GM18517 (cell line): ENCODE measurements at regions not wholly inside any gene's neighbourhood (a gene's known extent, or its start where the extent isn't known, plus 50 kb on each side); places are given as distances from the start of the nearest gene placed in this dataset.

Experiments
- ATAC-seq: cut with Tn5 transposase; IDR thresholded peaks from one replicate; pipeline ENCODE4 v1.9.1; 2021; ENCODE audit warnings: mild to moderate bottlenecking, moderate library complexity; ENCODE audit not compliant: unreplicated experiment

GRCh38 chr13:54162069-54162468, 1133.5 kb downstream of the OLFM4 start:
- no peak for ATAC-seq

GRCh38 chr13:54165581-54166215, 1137.1 kb downstream of the OLFM4 start:
- ATAC-seq: no peak

GRCh38 chr13:54173996-54174395, 1145.4 kb downstream of the OLFM4 start:
- ATAC-seq: no peak

GRCh38 chr13:54175466-54175865, 1146.9 kb downstream of the OLFM4 start:
- ATAC-seq: no peak

- no peak for ATAC-seq
Observed at GRCh38 chr13:54177466-54177865, 1148.9 kb downstream of the OLFM4 start.

- ATAC-seq: no peak
Observed at GRCh38 chr13:54183166-54183565, 1154.6 kb downstream of the OLFM4 start.

- ATAC-seq: no peak
Observed at GRCh38 chr13:54183728-54184127, 1155.1 kb downstream of the OLFM4 start.

DNA sequence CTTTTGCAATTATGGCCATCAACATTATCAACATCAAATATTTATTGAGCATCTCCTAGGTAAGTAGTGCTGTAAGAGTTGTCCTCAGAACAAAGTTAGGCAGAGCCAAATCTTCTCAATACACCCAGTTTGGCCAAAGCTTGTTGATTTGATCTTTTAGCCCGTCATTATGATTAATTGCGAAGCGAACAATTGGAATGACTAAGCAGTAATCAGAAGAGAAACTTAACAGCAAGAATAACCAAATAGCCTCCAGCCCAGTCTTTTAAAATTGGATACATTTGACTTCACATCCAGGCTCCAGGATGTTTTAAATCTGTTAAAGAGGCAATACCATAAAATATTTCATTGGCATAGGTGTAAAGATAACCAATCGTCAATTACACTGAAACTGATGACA, 1156.0 kb downstream of the OLFM4 start:
- no peak for ATAC-seq

- no peak for ATAC-seq
Observed at GRCh38 chr13:54185101-54185500, 1156.5 kb downstream of the OLFM4 start.

- no peak for ATAC-seq
Observed at GRCh38 chr13:54185785-54186184, 1157.2 kb downstream of the OLFM4 start.

DNA sequence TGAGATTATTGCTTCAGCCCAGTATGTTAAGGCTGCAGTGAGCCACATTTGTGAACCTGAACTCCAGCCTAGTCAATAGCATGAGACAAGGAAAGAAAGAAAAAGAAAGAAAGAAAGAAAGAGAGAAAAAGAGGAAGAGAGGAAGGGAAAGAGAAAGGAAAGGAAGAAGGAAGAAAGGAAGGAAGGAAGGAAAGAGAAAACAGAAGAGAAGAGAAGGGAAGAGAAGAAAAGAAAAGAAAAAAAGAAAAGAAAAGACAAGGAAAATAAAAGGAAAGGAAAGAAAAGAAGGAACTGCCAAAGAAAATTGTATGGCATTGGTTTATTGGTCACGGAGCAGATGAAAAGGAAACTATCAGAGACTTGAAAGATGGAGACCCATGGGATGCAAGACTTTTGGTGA, 1158.8 kb downstream of the OLFM4 start:
- no peak for ATAC-seq

DNA sequence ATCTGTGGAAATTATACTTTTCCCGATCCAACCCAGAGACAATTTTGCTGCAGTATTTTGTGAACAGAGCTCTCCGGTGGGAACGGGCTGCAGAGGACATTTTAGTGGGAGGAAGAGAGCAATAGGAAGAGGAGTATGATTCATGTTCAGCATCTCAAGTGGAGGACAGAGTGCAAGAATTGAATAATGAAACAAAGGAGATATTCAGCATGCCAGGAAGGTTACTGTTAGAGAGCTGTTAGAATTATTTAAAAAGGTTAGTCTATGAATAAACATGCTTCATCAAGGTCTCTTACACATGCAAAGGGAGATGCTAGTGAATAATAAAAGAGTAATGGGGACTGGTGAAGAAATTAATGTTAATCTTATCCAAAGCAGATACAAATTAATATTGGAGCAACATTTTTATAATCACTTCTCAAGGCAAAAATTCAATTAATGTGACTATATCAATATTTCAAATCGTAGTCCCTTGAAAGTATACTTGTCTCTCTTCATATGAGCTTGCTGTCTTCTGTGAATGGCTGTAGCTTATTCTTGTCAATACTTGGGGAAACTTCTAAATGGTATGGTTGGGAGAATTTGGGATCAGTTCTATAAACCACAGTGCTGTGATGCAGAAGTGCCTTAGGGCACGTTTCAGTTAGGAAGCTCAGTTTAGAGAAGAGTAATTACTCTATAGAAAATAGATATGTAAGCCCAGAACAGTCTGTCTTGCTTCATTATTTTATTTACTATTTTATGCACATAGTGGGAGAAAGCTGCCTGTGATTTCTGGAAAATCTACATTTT, 1165.8 kb downstream of the OLFM4 start:
- no peak for ATAC-seq

DNA sequence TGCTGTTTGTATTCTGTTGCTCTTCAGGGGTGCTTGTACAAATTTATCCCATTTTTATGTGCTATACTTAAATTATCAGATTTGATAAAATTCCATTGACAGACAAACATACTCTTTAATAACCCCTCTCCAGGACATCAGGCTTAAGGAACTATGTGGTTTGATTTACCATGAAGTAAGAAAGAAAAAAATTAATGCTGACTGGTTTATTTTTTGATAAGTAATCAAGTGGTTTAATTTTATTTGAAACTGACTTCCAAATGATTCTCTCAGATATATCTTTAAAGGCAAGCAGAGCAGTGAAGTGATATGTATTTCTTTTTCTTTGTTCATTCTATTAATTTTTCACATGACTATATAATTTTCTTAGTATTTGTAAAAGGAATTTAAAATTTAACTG, 1168.1 kb downstream of the OLFM4 start:
- no peak for ATAC-seq

DNA sequence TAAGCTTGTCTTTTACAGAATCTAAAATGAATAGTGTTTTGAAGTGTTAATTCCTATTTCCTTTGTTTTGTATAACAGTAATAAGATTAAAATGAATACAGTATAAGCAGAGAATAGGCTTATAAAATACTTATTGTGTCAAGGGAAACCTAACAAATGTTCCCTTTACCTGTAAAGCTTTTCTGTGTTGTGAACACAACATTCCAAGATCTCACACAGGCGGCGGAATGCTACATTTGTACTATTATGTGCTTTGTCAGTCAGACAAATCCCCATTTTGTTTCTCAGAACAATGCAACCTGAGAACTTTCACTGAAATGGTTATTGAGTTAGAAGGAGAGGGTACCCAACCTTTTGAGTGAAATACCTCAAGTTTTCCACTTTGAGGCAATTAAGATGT, 1170.3 kb downstream of the OLFM4 start:
- no peak for ATAC-seq

GRCh38 chr13:54206626-54207025, 1178.0 kb downstream of the OLFM4 start:
- ATAC-seq: no peak

DNA sequence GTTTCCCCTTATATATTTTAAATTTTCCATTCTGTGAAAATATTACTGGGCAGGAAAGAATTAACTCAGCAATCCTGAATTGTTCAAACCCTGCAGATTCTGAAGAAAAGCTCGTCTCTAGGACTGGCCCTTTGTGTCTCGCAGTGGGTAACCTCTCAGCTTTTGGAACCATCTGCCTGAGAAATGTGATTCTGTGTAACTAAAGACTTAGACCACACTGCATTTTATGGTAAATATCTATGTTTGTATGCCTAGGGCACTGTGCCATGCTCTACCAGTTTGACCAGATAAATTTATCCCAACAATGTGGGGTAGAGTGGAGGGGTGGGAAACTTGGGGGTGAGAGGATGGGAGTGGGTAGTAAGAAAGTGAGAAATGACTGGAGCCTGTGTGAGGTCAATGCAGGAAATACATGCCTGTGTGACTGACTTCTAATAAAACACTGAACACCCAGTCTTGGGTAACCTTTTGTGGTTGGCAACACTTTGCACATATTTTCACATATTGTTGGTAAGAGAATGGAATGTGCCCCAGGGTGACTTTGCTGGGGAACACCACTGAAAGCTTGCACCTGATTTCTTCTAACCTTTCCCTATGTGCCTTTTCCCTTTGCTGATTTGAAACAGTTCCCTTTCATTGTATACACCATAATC, 1181.9 kb downstream of the OLFM4 start:
- ATAC-seq: no peak

- ATAC-seq: no peak
Observed at GRCh38 chr13:54216221-54216620, 1187.6 kb downstream of the OLFM4 start.

- ATAC-seq: no peak
Observed at GRCh38 chr13:54226876-54227275, 1198.3 kb downstream of the OLFM4 start.

DNA sequence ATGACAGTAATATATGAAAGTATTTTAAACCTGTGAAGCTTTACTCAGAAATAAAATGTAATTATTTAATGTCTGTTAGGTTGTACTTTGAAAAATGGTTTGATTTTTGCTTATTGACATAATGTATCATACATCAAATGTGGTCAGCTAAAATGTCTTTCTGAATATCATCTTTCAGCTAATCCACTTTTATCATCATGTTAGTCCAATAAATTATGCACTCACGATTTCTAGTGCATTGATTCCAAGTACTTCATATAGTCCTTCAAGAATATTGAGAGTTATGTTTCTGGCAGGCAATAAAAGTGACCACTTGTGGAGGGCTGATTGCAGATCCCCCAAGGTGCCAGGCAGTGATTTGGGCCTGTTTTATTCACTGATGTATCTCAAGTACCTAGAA, 1204.1 kb downstream of the OLFM4 start:
- ATAC-seq: no peak

DNA sequence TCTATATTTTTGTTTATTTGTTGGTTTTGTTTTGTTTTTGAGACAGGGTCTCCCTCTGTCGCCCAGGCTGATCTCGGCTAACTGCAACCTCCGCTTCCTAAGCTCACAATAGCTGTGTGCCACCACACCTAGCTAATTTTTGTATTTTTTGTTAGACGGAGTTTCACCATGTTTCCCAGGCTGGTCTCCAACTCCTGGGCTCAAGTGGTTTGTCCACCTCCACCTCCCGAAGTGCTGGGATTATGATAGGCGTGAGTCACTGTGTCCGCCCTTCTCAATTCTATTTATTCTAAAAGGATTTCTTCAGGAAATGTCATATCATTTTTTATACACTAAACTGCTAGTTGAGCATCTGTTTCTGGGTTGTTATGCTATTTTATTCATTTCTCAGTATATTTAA, 1206.0 kb downstream of the OLFM4 start:
- ATAC-seq: no peak

- ATAC-seq: no peak
Observed at GRCh38 chr13:54241719-54242118, 1213.1 kb downstream of the OLFM4 start.

GRCh38 chr13:54248306-54248705, 1219.7 kb downstream of the OLFM4 start:
- no peak for ATAC-seq
